H9 (cell line): ENCODE measurements at regions not wholly inside any gene's neighbourhood (a gene's known extent, or its start where the extent isn't known, plus 50 kb on each side); places are given as distances from the start of the nearest gene placed in this dataset.

Experiments used
- DNase-seq: peaks from one replicate; pipeline ENCODE4 v3.0.0-alpha.2; 2017
- H2AFZ ChIP-seq: one replicate; pipeline ENCODE4 v1.6.1; 2013; ENCODE audit warnings: mild to moderate bottlenecking, low read length, control low read depth, moderate library complexity
- H2AK5ac ChIP-seq: 2 replicates; pipeline ENCODE4 v1.6.1; 2013; ENCODE audit warnings: low read length, control low read depth, mixed read lengths; ENCODE audit not compliant: insufficient read length
- H2BK120ac ChIP-seq: one replicate; pipeline ENCODE4 v1.6.1; 2013; ENCODE audit warnings: low read depth, mild to moderate bottlenecking, low read length, control low read depth, inconsistent platforms; ENCODE audit not compliant: poor library complexity, severe bottlenecking
- H2BK12ac ChIP-seq: 2 replicates; pipeline ENCODE4 v1.6.1; 2013; ENCODE audit warnings: low read length, control low read depth, mixed read lengths, low read depth; ENCODE audit not compliant: insufficient read length
- H2BK15ac ChIP-seq: 2 replicates; pipeline ENCODE4 v1.6.1; 2013; ENCODE audit warnings: low read depth, low read length, control low read depth
- H2BK20ac ChIP-seq: one replicate; pipeline ENCODE4 v1.6.1; 2013; ENCODE audit warnings: low read depth, mild to moderate bottlenecking, low read length, control low read depth, inconsistent platforms; ENCODE audit not compliant: poor library complexity, severe bottlenecking
- H2BK5ac ChIP-seq: 2 replicates; pipeline ENCODE4 v1.6.1; 2013; ENCODE audit warnings: low read length, control low read depth, mixed read lengths; ENCODE audit not compliant: insufficient read length
- H3K14ac ChIP-seq: 2 replicates; pipeline ENCODE4 v1.6.1; 2013; ENCODE audit warnings: low read length, control low read depth; ENCODE audit not compliant: insufficient read depth
- H3K18ac ChIP-seq: 2 replicates; pipeline ENCODE4 v1.6.1; 2013; ENCODE audit warnings: low read depth, mild to moderate bottlenecking, mixed read lengths, low read length, control low read depth; ENCODE audit not compliant: insufficient read length
- H3K23ac ChIP-seq: 2 replicates; pipeline ENCODE4 v1.6.1; 2013; ENCODE audit warnings: low read length, control low read depth, mixed read lengths, low read depth; ENCODE audit not compliant: insufficient read length
- H3K23me2 ChIP-seq: 2 replicates; pipeline ENCODE4 v1.6.1; 2013; ENCODE audit warnings: low read depth, mild to moderate bottlenecking, mixed read lengths, low read length, control low read depth; ENCODE audit not compliant: insufficient read length, poor library complexity, severe bottlenecking
- H3K27ac ChIP-seq: 2 replicates; pipeline ENCODE4 v1.5.1; 2013; ENCODE audit warnings: low read length, control low read depth, mixed read lengths, low read depth; ENCODE audit not compliant: insufficient read length
- H3K27me3 ChIP-seq: 2 replicates; pipeline ENCODE4 v1.6.1; 2013; ENCODE audit warnings: low read length, control low read depth, inconsistent platforms; ENCODE audit not compliant: insufficient read depth
- H3K4ac ChIP-seq: 2 replicates; pipeline ENCODE4 v1.6.1; 2013; ENCODE audit warnings: low read depth, mild to moderate bottlenecking, control low read depth, inconsistent platforms, low read length, moderate library complexity
- H3K4me1 ChIP-seq: 2 replicates; pipeline ENCODE4 v1.6.1; 2013; ENCODE audit warnings: low read length, control low read depth, inconsistent platforms; ENCODE audit not compliant: insufficient read depth
- H3K4me2 ChIP-seq: 2 replicates; pipeline ENCODE4 v1.6.1; 2013; ENCODE audit warnings: low read length, control low read depth, mixed read lengths; ENCODE audit not compliant: insufficient read length, insufficient read depth
- H3K56ac ChIP-seq: 2 replicates; pipeline ENCODE4 v1.6.1; 2013; ENCODE audit warnings: low read depth, mild to moderate bottlenecking, mixed read lengths, low read length, control low read depth; ENCODE audit not compliant: insufficient read length
- H3K79me1 ChIP-seq: 2 replicates; pipeline ENCODE4 v1.6.1; 2013; ENCODE audit warnings: low read depth, mild to moderate bottlenecking, moderate library complexity, low read length, control low read depth, inconsistent platforms; ENCODE audit not compliant: insufficient read depth, poor library complexity, severe bottlenecking
- H3K79me2 ChIP-seq: 2 replicates; pipeline ENCODE4 v1.6.1; 2013; ENCODE audit warnings: low read length, control low read depth, inconsistent platforms; ENCODE audit not compliant: insufficient read depth
- H3K9ac ChIP-seq: 2 replicates; pipeline ENCODE4 v1.6.1; 2013; ENCODE audit warnings: low read length, control low read depth, mixed read lengths; ENCODE audit not compliant: insufficient read length; ENCODE audit errors: extremely low read depth
- H3K9me3 ChIP-seq: one replicate; pipeline ENCODE4 v1.6.1; 2013; ENCODE audit warnings: low read depth, low read length, inconsistent platforms; ENCODE audit not compliant: control insufficient read depth
- H3T11ph ChIP-seq: one replicate; pipeline ENCODE4 v1.6.1; 2013; ENCODE audit warnings: mild to moderate bottlenecking, low read length, control low read depth, inconsistent platforms
- H4K20me1 ChIP-seq: one replicate; pipeline ENCODE4 v1.6.1; 2013; ENCODE audit not compliant: control insufficient read depth, insufficient read length, insufficient read depth
- H4K5ac ChIP-seq: 2 replicates; pipeline ENCODE4 v1.6.1; 2013; ENCODE audit warnings: low read depth, mild to moderate bottlenecking, mixed read lengths, low read length, control low read depth; ENCODE audit not compliant: insufficient read length
- H4K8ac ChIP-seq: replicated peaks from 2 replicates; pipeline ENCODE4 v1.6.1; 2013; ENCODE audit warnings: low read length, control low read depth, mixed read lengths, low read depth; ENCODE audit not compliant: insufficient read length
- H4K91ac ChIP-seq: 2 replicates; pipeline ENCODE4 v1.6.1; 2013; ENCODE audit warnings: low read depth, mild to moderate bottlenecking, moderate library complexity, mixed read lengths, low read length, control low read depth; ENCODE audit not compliant: insufficient read length
- H3K27ac Mint-ChIP-seq, 3 experiments: 2 replicates in 2 of 3; 3 replicates in 1 of 3; pipeline ENCODE4 v1.8.0; 2020 to 2021; ENCODE audit warnings: mixed read lengths in 3 of 3, mild to moderate bottlenecking in 1 of 3, moderate library complexity in 1 of 3
- H3K27me3 Mint-ChIP-seq: 2 replicates; pipeline ENCODE4 v1.8.0; 2021; ENCODE audit warnings: low read depth, mild to moderate bottlenecking, moderate library complexity, mixed read lengths
- H3K36me3 Mint-ChIP-seq, 3 experiments: 2 replicates in 2 of 3; 3 replicates in 1 of 3; pipeline ENCODE4 v1.8.0; 2020 to 2021; ENCODE audit warnings: low read depth in 3 of 3, mixed read lengths in 3 of 3; ENCODE audit not compliant: insufficient read depth in 1 of 3
- H3K4me1 Mint-ChIP-seq, 2 experiments: 2 replicates each; pipeline ENCODE4 v1.8.0; 2020; ENCODE audit warnings: mixed read lengths in 2 of 2
- H3K4me3 Mint-ChIP-seq, 2 experiments: 2 replicates in 1 of 2; 3 replicates in 1 of 2; pipeline ENCODE4 v1.8.0; 2020 to 2021; ENCODE audit warnings: mild to moderate bottlenecking in 2 of 2, mixed read lengths in 2 of 2, moderate library complexity in 1 of 2
- H3K9me3 Mint-ChIP-seq, 2 experiments: 2 replicates in 1 of 2; 3 replicates in 1 of 2; pipeline ENCODE4 v1.8.0; 2020; ENCODE audit warnings: mild to moderate bottlenecking in 2 of 2, mixed read lengths in 2 of 2, moderate library complexity in 1 of 2
- whole genome bisulfite sequencing: extraction: QIAGEN DNeasy Blood & Tissue Kit; methylation state at CpG from one replicate; pipeline ENCODE4 v1.1.7; 2013; ENCODE audit warnings: missing lambda C conversion rate, low lambda C conversion rate, mixed read lengths; ENCODE audit not compliant: insufficient read length; ENCODE audit errors: extremely low coverage; 5-methylcytosine and 5-hydroxymethylcytosine counted together
- TF ChIP-seq, protein P1 (sequence below): fragments of 200-600 bp; sonication (generic); conservative IDR thresholded peaks from 3 replicates; pipeline ENCODE4 v1.8.0; 2021; ENCODE audit warnings: antibody characterized with exemption, mild to moderate bottlenecking

- TF ChIP-seq, protein P1, sequence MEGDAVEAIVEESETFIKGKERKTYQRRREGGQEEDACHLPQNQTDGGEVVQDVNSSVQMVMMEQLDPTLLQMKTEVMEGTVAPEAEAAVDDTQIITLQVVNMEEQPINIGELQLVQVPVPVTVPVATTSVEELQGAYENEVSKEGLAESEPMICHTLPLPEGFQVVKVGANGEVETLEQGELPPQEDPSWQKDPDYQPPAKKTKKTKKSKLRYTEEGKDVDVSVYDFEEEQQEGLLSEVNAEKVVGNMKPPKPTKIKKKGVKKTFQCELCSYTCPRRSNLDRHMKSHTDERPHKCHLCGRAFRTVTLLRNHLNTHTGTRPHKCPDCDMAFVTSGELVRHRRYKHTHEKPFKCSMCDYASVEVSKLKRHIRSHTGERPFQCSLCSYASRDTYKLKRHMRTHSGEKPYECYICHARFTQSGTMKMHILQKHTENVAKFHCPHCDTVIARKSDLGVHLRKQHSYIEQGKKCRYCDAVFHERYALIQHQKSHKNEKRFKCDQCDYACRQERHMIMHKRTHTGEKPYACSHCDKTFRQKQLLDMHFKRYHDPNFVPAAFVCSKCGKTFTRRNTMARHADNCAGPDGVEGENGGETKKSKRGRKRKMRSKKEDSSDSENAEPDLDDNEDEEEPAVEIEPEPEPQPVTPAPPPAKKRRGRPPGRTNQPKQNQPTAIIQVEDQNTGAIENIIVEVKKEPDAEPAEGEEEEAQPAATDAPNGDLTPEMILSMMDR, result no peak
- Mint-ChIP-seq H3K27me3 (peaks cover 3% of the 10 kb centered on the region), H3K4me3 (no peak overlapping the region), H3K9me3 (peaks cover 3 to 4% of the 10 kb centered on the region in 2 experiments; a peak in 4 of 5 replicates), H3K27ac (no peak overlapping the region), H3K36me3 (peaks cover 0 to 4% (median 2%) of the 10 kb centered on the region in 3 experiments; a peak in 3 of 7 replicates), H3K4me1 (peaks cover 33 to 40% of the 10 kb centered on the region in 2 experiments)
- H2BK15ac ChIP-seq, result no peak overlapping the region
- H2AFZ ChIP-seq, result no peak overlapping the region
- H3K79me2 ChIP-seq, result no peaks in the 10 kb centered on the region
- H3K4me2 ChIP-seq, result no peak overlapping the region
- H3K27ac ChIP-seq, result no peak overlapping the region
- H4K8ac ChIP-seq, result no peak overlapping the region
- H2BK120ac ChIP-seq, result no peak overlapping the region
- H3K23me2 ChIP-seq, result no peaks in the 10 kb centered on the region
- H3K56ac ChIP-seq, result no peak overlapping the region
- H3K9ac ChIP-seq, result no peak overlapping the region
- no peak overlapping the region for H2AK5ac ChIP-seq
- no CpG with 5 or more reads among the region's 4 CpGs for WGBS
- no peaks in the 10 kb centered on the region for H3K79me1 ChIP-seq
- H3K14ac ChIP-seq, result no peak overlapping the region
- DNase-seq, result no peak
- no peaks in the 10 kb centered on the region for H3K9me3 ChIP-seq
- no peak overlapping the region for H3K23ac ChIP-seq
- no peak overlapping the region for H3T11ph ChIP-seq
- H3K4ac ChIP-seq, result no peak overlapping the region
- no peak overlapping the region for H3K18ac ChIP-seq
- H4K5ac ChIP-seq, result no peak overlapping the region
- H4K20me1 ChIP-seq, result no peaks in the 10 kb centered on the region
- no peak overlapping the region for H4K91ac ChIP-seq
- peaks cover 7% of the 10 kb centered on the region; the same call in 1 of the 2 replicates for H3K4me1 ChIP-seq
- no peak overlapping the region for H2BK5ac ChIP-seq
- H3K27me3 ChIP-seq, result no peaks in the 10 kb centered on the region
- no peak overlapping the region for H2BK12ac ChIP-seq
- no peak overlapping the region for H2BK20ac ChIP-seq
These were observed 114.9 kb downstream of the SIK1 start for GRCh38 chr21:43312011-43312410.
